SK-N-MC (cell line): ENCODE measurements at regions not wholly inside any gene's neighbourhood (a gene's known extent, or its start where the extent isn't known, plus 50 kb on each side); places are given as distances from the start of the nearest gene placed in this dataset.
"Not testable (repeated sequence)": the region's sequence is repeated elsewhere in the genome, so short reads cannot be mapped to it uniquely, and the experiment has no call there.

Experiments used
- EZH2 ChIP-seq: fragments of 200-600 bp; sonication (generic); IDR thresholded peaks from one replicate; pipeline ENCODE4 v1.6.1; 2017; ENCODE audit warnings: antibody characterized with exemption
- POLR2AphosphoS5 ChIP-seq: IDR thresholded peaks from 2 replicates; pipeline ENCODE4 v1.6.1; 2012; ENCODE audit warnings: mild to moderate bottlenecking, low read depth, low read length, borderline replicate concordance

DNA sequence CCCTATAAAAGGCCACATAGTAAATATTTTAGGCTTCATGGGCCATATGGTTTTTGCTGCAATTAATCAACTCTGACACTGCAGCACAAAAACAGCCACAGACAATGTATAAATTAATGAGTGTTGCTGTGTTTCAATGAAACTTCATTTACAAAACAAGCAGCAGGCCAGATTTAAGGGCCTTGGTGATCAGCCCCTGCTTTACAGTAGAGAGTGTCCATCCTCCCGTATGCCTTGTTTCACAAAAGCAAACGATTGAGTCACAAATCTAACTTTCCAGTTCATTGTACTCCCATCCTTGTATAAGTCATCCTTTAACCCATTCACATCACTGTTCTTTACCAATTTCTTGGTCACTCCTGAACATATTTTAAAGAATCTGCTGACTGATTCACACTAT is 94.3 kb upstream of the NOX4 start:
- not testable (repeated sequence) for TF ChIP-seq EZH2, POLR2AphosphoS5
